ENCODE measurements at regions not wholly inside any gene's neighbourhood (a gene's known extent, or its start where the extent isn't known, plus 50 kb on each side); places are given as distances from the start of the nearest gene placed in this dataset.
"Not testable (repeated sequence)": the region's sequence is repeated elsewhere in the genome, so short reads cannot be mapped to it uniquely, and the experiment has no call there.

- no peak for DNase-seq (ENCODE audit: low spot score)
These were observed 501.3 kb upstream of the FTMT start for GRCh38 chr5:121350181-121350930.

- DNase-seq (ENCODE audit: low spot score): peak; percentile 77
These were observed 485.2 kb upstream of the FTMT start for GRCh38 chr5:121366515-121366914.

- no peak for DNase-seq (ENCODE audit: low spot score)
These were observed 478.3 kb upstream of the FTMT start for GRCh38 chr5:121373371-121373770.

GRCh38 chr5:121377461-121377860 lies 474.2 kb upstream of the FTMT start:
- no peak for DNase-seq (ENCODE audit: low spot score)

- DNase-seq (ENCODE audit: low spot score): no peak
These were observed 473.6 kb upstream of the FTMT start for GRCh38 chr5:121378046-121378445.

GRCh38 chr5:121378559-121379359 lies 472.9 kb upstream of the FTMT start:
- DNase-seq (ENCODE audit: low spot score): no peak

GRCh38 chr5:121380066-121380465 lies 471.6 kb upstream of the FTMT start:
- DNase-seq (ENCODE audit: low spot score): no peak

- no peak for DNase-seq (ENCODE audit: low spot score)
These were observed 467.3 kb upstream of the FTMT start for GRCh38 chr5:121384359-121384758.

GRCh38 chr5:121386334-121386733 lies 465.3 kb upstream of the FTMT start:
- DNase-seq (ENCODE audit: low spot score): no peak

- DNase-seq (ENCODE audit: low spot score): no peak
These were observed 455.0 kb upstream of the FTMT start for GRCh38 chr5:121396716-121397115.

- no peak for DNase-seq (ENCODE audit: low spot score)
These were observed 451.8 kb upstream of the FTMT start for GRCh38 chr5:121399879-121400278.

GRCh38 chr5:121408778-121409177 lies 442.9 kb upstream of the FTMT start:
- no peak for DNase-seq (ENCODE audit: low spot score)

- DNase-seq (ENCODE audit: low spot score): no peak
These were observed 436.4 kb upstream of the FTMT start for GRCh38 chr5:121415270-121415669.

GRCh38 chr5:121421646-121422045 lies 430.0 kb upstream of the FTMT start:
- no peak for DNase-seq (ENCODE audit: low spot score)

GRCh38 chr5:121424976-121425375 lies 426.7 kb upstream of the FTMT start:
- DNase-seq (ENCODE audit: low spot score): no peak

GRCh38 chr5:121426153-121426552 lies 425.5 kb upstream of the FTMT start:
- no peak for DNase-seq (ENCODE audit: low spot score)

GRCh38 chr5:121429761-121430160 lies 421.9 kb upstream of the FTMT start:
- DNase-seq (ENCODE audit: low spot score): no peak

GRCh38 chr5:121430538-121430937 lies 421.1 kb upstream of the FTMT start:
- DNase-seq (ENCODE audit: low spot score): no peak

GRCh38 chr5:121445511-121445910 lies 406.2 kb upstream of the FTMT start:
- no peak for DNase-seq (ENCODE audit: low spot score)

GRCh38 chr5:121462441-121462840 lies 389.2 kb upstream of the FTMT start:
- DNase-seq (ENCODE audit: low spot score): no peak

GRCh38 chr5:121471222-121471621 lies 380.5 kb upstream of the FTMT start:
- DNase-seq (ENCODE audit: low spot score): not testable (repeated sequence)

- DNase-seq (ENCODE audit: low spot score): no peak
These were observed 373.0 kb upstream of the FTMT start for GRCh38 chr5:121478636-121479035.

GRCh38 chr5:121479337-121479736 lies 372.3 kb upstream of the FTMT start:
- DNase-seq (ENCODE audit: low spot score): no peak

- no peak for DNase-seq (ENCODE audit: low spot score)
These were observed 366.4 kb upstream of the FTMT start for GRCh38 chr5:121485281-121485680.
